K562 (cell line): ENCODE measurements at regions not wholly inside any gene's neighbourhood (a gene's known extent, or its start where the extent isn't known, plus 50 kb on each side); places are given as distances from the start of the nearest gene placed in this dataset.

Experiments used
- ATAC-seq: fragments of 200-7000 bp; cut with Tn5 transposase; 3 replicates; pipeline ENCODE4 v1.9.1; 2020; ENCODE audit warnings: moderate library complexity
- BruUV-seq: library from RNA; stranded (reverse); fragments of 400-500 nt; replicated peaks from 2 replicates; lab custom pipeline; 2021; lab: Mats Ljungman, UMichigan
- CTCF ChIA-PET: fragments of 300-600 bp; formaldehyde crosslinking; extraction: SDS; loops from one replicate; lab custom pipeline; 2021; ENCODE audit warnings: low intra/inter-chr PET ratio; lab: Yijun Ruan, JAX
- POLR2A ChIA-PET: fragments of 300-600, 350-650 bp; sonication (Branson Sonifier 250); formaldehyde crosslinking; extraction: SDS; loops from one replicate; lab custom pipeline; 2021; ENCODE audit warnings: antibody characterized with exemption, inconsistent platforms; lab: Yijun Ruan, JAX
- DNase-seq, 4 experiments: peaks; one replicate each; pipeline versions ENCODE4 v3.0.0 to v3.0.0-alpha.2; 2011 to 2018; ENCODE audit warnings: low spot score in 3 of 4, mixed read lengths in 3 of 4; ENCODE audit errors: extremely low read depth in 1 of 4
- FAIRE-seq: peaks from 2 replicates; lab custom pipeline; 2011; peaks lifted over from hg19 to GRCh38; lab: Jason Lieb, UNC
- H2AFZ ChIP-seq: 2 replicates; pipeline ENCODE4 v1.6.0; 2011; ENCODE audit warnings: low read depth, low read length, control low read depth, inconsistent platforms
- H3K27ac ChIP-seq: fragments of 200-600 bp; 3 replicates; pipeline ENCODE4 v1.8.0; 2011; ENCODE audit warnings: low read depth, mild to moderate bottlenecking, control low read depth, inconsistent platforms, low read length, moderate library complexity, mixed read lengths; ENCODE audit errors: extremely low read depth
- H3K27me3 ChIP-seq, 2 experiments: fragments of 300-600 bp in 1 of 2; 2 replicates in 1 of 2; 3 replicates in 1 of 2; pipeline versions ENCODE4 v1.6.0 to v1.8.0; 2011; ENCODE audit warnings: inconsistent platforms in 2 of 2, low read length in 2 of 2, mild to moderate bottlenecking in 1 of 2, mixed read lengths in 1 of 2, moderate library complexity in 1 of 2; ENCODE audit not compliant: control insufficient read depth in 2 of 2, insufficient read depth in 2 of 2
- H3K36me3 ChIP-seq: fragments of 300-600 bp; 3 replicates; pipeline ENCODE4 v1.8.0; 2011; ENCODE audit warnings: mild to moderate bottlenecking, low read length, inconsistent platforms; ENCODE audit not compliant: control insufficient read depth, insufficient read depth
- H3K4me1 ChIP-seq, 2 experiments: fragments of 200-600 bp in 1 of 2; replicated peaks in 1 of 2; 2 replicates in 1 of 2; 3 replicates in 1 of 2; pipeline versions ENCODE4 v1.5.1 to v1.8.0; 2011; ENCODE audit warnings: inconsistent platforms in 2 of 2, low read length in 2 of 2, mild to moderate bottlenecking in 1 of 2, mixed read lengths in 1 of 2, moderate library complexity in 1 of 2; ENCODE audit not compliant: control insufficient read depth in 2 of 2, insufficient read depth in 2 of 2
- H3K4me2 ChIP-seq: 2 replicates; pipeline ENCODE4 v1.6.1; 2011; ENCODE audit warnings: low read length, control low read depth, inconsistent platforms, mixed read lengths; ENCODE audit not compliant: insufficient read depth
- H3K4me3 ChIP-seq: fragments of 200-600 bp; sonication (generic), shearing (Covaris generic); 2 replicates; pipeline ENCODE4 v1.5.1; 2016; ENCODE audit warnings: control low read depth, inconsistent platforms
- H3K79me2 ChIP-seq: fragments of 200-600 bp; 3 replicates; pipeline ENCODE4 v1.8.0; 2011; ENCODE audit warnings: low read length, inconsistent platforms; ENCODE audit not compliant: control insufficient read depth, insufficient read depth
- H3K9ac ChIP-seq, 2 experiments: 2 replicates each; pipeline versions ENCODE4 v1.6.0 to v1.6.1; 2011; ENCODE audit warnings: low read depth in 2 of 2, low read length in 2 of 2, control low read depth in 1 of 2, inconsistent platforms in 1 of 2, mild to moderate bottlenecking in 1 of 2, mixed read lengths in 1 of 2; ENCODE audit not compliant: insufficient read depth in 1 of 2
- H3K9me1 ChIP-seq: one replicate; pipeline ENCODE4 v1.6.0; 2011; ENCODE audit warnings: inconsistent platforms, mild to moderate bottlenecking, low read length, moderate library complexity; ENCODE audit not compliant: control insufficient read depth, insufficient read depth
- H3K9me3 ChIP-seq: replicated peaks from 2 replicates; pipeline ENCODE4 v1.5.1; 2011; ENCODE audit warnings: low read depth, low read length, inconsistent platforms; ENCODE audit not compliant: control insufficient read depth, insufficient read depth
- H4K20me1 ChIP-seq: replicated peaks from 2 replicates; pipeline ENCODE4 v1.6.1; 2011; ENCODE audit warnings: low read length, inconsistent platforms, mixed read lengths; ENCODE audit not compliant: control insufficient read depth, insufficient read depth
- FUS ChIP-seq: fragments of 200-400 bp; formaldehyde crosslinking; optimal IDR thresholded peaks from 2 replicates; pipeline ENCODE3; 2017; ENCODE audit warnings: low read depth, low read length
- KAT7 ChIP-seq: sonication (generic); formaldehyde crosslinking; IDR thresholded peaks from 2 replicates; pipeline ENCODE4 v1.8.0; 2022; ENCODE audit warnings: missing genetic modification reagents, mild to moderate bottlenecking, borderline replicate concordance
- NFRKB ChIP-seq: fragments of 450-650 bp; IDR thresholded peaks from 2 replicates; pipeline ENCODE4 v1.6.1; 2016; ENCODE audit warnings: low read depth
- OTX1 ChIP-seq: fragments of 450-650 bp; formaldehyde crosslinking; IDR thresholded peaks from 2 replicates; pipeline ENCODE4 v1.4.0; 2022; ENCODE audit warnings: mild to moderate bottlenecking
- SNIP1 ChIP-seq: fragments of 450-650 bp; IDR thresholded peaks from 2 replicates; pipeline ENCODE4 v1.7.1; 2017; ENCODE audit warnings: low read depth, mild to moderate bottlenecking
- WGBS: fragments of 100-300 bp; shearing (Covaris generic); methylation state at CpG from one replicate; pipeline ENCODE4 v1.1.6; 2016; ENCODE audit warnings: low coverage, mixed read lengths; ENCODE audit not compliant: insufficient coverage; ENCODE audit errors: missing lambda C conversion rate; 5-methylcytosine and 5-hydroxymethylcytosine counted together
- in situ Hi-C: fragments of 300-500 bp; cut with MboI; formaldehyde crosslinking; loops from 4 replicates; pipeline ENCODE4 v1.15.0; 2018; ENCODE audit warnings: inconsistent platforms, mixed read lengths
- intact Hi-C: fragments of 100-400 bp; cut with micrococcal nuclease; formaldehyde crosslinking; loops from 2 replicates; pipeline ENCODE4 v1.14.2; 2022
- TF ChIP-seq, protein P1 (sequence below): sonication (generic); formaldehyde crosslinking; IDR thresholded peaks from 2 replicates; pipeline ENCODE4 v1.8.1; 2023; ENCODE audit warnings: missing genetic modification reagents, mild to moderate bottlenecking, borderline replicate concordance
- TF ChIP-seq, protein P2 (sequence below), 3 experiments: IDR thresholded peaks in 2 of 3; conservative IDR thresholded peaks in 1 of 3; 2 replicates each; pipeline ENCODE4 v1.5.1; 2011 to 2012; ENCODE audit warnings: low read length in 3 of 3, mild to moderate bottlenecking in 3 of 3, control low read depth in 2 of 3, improper control_type of control experiment in 1 of 3, inconsistent platforms in 1 of 3, low read depth in 1 of 3, mixed read lengths in 1 of 3, moderate library complexity in 1 of 3; ENCODE audit not compliant: insufficient read depth in 2 of 3

DNA sequence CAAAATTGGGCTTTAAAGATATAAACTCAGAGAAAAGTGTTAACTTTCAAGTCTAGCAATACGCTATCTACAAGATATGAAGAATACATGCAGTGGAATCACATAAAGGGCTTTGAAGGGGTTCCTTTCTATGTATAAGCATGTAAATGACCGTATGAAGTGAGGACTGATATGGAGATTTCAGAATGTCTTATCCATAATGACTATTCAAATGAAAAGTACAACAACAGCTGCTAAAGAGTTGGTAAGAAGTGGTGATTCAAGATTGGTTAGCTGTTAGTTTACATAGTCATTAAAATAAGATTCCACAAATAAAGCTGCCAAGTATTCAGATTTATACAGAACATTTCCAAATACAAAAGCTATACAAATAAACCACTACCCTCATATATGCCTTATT, 153.4 kb upstream of the STARD13 start (continued):
- TF ChIP-seq, protein P1, sequence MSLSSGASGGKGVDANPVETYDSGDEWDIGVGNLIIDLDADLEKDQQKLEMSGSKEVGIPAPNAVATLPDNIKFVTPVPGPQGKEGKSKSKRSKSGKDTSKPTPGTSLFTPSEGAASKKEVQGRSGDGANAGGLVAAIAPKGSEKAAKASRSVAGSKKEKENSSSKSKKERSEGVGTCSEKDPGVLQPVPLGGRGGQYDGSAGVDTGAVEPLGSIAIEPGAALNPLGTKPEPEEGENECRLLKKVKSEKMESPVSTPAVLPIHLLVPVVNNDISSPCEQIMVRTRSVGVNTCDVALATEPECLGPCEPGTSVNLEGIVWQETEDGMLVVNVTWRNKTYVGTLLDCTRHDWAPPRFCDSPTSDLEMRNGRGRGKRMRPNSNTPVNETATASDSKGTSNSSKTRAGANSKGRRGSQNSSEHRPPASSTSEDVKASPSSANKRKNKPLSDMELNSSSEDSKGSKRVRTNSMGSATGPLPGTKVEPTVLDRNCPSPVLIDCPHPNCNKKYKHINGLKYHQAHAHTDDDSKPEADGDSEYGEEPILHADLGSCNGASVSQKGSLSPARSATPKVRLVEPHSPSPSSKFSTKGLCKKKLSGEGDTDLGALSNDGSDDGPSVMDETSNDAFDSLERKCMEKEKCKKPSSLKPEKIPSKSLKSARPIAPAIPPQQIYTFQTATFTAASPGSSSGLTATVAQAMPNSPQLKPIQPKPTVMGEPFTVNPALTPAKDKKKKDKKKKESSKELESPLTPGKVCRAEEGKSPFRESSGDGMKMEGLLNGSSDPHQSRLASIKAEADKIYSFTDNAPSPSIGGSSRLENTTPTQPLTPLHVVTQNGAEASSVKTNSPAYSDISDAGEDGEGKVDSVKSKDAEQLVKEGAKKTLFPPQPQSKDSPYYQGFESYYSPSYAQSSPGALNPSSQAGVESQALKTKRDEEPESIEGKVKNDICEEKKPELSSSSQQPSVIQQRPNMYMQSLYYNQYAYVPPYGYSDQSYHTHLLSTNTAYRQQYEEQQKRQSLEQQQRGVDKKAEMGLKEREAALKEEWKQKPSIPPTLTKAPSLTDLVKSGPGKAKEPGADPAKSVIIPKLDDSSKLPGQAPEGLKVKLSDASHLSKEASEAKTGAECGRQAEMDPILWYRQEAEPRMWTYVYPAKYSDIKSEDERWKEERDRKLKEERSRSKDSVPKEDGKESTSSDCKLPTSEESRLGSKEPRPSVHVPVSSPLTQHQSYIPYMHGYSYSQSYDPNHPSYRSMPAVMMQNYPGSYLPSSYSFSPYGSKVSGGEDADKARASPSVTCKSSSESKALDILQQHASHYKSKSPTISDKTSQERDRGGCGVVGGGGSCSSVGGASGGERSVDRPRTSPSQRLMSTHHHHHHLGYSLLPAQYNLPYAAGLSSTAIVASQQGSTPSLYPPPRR (CRISPR knock-in tag) = no peak
- TF ChIP-seq SNIP1 = no peak

DNA sequence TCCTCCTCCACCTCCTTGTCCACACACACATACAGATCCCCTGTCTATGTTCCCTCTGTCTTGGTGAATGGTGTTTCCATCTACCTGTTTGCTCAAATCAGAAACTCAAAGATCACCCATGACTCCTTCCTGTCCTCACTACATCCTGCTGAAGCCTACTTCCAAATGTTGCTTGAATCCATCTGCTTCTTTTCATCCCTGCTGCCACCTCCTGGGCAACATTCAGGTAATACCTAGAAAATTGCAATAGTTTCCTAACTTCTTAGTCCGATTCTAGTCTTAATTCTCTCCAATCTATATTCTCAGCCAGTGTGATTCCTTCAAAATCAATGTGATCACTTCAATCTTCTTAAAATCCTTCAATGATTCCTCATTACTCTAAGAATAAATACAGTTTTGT, 155.5 kb upstream of the STARD13 start:
- Histone ChIP-seq H2AFZ (no peak overlapping the region), H3K36me3 (no peaks in the 10 kb centered on the region), H3K4me1 (no peaks in the 10 kb centered on the region), H3K27ac (no peak overlapping the region), H3K9me3 (no peaks in the 10 kb centered on the region), H3K27me3 (no peaks in the 10 kb centered on the region), H3K79me2 (no peaks in the 10 kb centered on the region), H3K4me3 (no peak overlapping the region), H4K20me1 (no peaks in the 10 kb centered on the region), H3K9ac (no peak overlapping the region), H3K4me2 (no peak overlapping the region), H3K9me1 (no peaks in the 10 kb centered on the region)
- TF ChIP-seq KAT7 (CRISPR knock-in tag) (no peak), OTX1 (no peak), NFRKB (no peak), FUS (no peak)
- TF ChIP-seq, protein P2, sequence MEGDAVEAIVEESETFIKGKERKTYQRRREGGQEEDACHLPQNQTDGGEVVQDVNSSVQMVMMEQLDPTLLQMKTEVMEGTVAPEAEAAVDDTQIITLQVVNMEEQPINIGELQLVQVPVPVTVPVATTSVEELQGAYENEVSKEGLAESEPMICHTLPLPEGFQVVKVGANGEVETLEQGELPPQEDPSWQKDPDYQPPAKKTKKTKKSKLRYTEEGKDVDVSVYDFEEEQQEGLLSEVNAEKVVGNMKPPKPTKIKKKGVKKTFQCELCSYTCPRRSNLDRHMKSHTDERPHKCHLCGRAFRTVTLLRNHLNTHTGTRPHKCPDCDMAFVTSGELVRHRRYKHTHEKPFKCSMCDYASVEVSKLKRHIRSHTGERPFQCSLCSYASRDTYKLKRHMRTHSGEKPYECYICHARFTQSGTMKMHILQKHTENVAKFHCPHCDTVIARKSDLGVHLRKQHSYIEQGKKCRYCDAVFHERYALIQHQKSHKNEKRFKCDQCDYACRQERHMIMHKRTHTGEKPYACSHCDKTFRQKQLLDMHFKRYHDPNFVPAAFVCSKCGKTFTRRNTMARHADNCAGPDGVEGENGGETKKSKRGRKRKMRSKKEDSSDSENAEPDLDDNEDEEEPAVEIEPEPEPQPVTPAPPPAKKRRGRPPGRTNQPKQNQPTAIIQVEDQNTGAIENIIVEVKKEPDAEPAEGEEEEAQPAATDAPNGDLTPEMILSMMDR (IDR thresholded peaks at IDR 0.05 in 2 of 3, conservative IDR thresholded peaks at IDR 0.05 in 1 of 3; ENCODE audit: insufficient read depth in 2 of 3, low read depth in 1 of 3, low read length in 3 of 3) = peak in 1 of 3 experiments; percentile 13; a peak in 1 of 6 replicates
- CTCF ChIA-PET = no interaction called here
- intact Hi-C loops = no loop called here
- 0% methylated on average over 1 of the region's 1 CpG for WGBS
- POLR2A ChIA-PET = no interaction called here
- in situ Hi-C loops = no loop called here
- DNase-seq = peak in 1 of 4 experiments; percentile 1
- FAIRE-seq = no peak
- no TSS peak for BruUV-seq
- ATAC-seq = no peak
